ENCODE measurements at regions not wholly inside any gene's neighbourhood (a gene's known extent, or its start where the extent isn't known, plus 50 kb on each side); places are given as distances from the start of the nearest gene placed in this dataset.

DNA sequence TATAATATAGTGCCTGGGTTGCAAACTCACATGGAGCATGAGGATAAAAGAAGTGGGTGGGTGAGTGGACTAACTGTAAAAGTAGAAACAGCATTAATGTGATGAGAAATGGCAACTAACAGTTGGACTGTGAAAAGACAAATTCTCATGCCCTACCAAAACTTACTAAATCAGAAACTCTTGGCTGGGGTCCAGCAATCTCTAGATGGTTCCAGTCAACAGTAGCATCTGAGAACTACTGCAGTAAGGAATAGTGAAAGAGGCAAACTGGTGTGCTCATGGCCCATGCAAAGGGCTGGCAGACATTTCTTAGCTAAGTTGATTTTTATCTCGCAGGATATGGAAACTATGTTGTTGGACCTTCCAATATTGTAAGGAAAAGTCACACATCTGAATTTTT lies 150.3 kb downstream of the PIK3R1 start:
- H3K27ac ChIP-seq, result no peak overlapping the region
- no peak for TF ChIP-seq ZFX (IDR thresholded peaks at IDR 0.05; ENCODE audit: borderline replicate concordance)

DNA sequence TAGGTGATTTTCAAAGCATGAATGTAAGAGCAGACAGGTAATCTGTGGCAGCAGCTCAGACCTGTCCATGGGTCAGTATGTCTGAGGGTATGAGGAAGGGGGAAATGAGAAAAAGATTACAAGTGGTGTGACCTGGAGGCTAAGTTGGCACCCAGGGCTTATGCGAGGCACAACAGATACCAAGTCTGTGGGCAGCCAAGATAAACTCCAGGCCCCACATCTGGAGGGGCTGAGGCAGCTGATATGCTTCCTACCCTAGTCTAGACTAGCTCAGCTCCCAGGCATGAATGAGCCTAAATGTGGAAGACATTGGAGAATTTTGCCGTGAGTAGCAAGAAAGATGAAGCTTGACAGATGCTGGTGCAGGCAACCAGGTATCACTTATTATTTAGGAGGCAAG lies 151.7 kb downstream of the PIK3R1 start:
- H3K27ac ChIP-seq, result no peak overlapping the region
- TF ChIP-seq, protein P1, sequence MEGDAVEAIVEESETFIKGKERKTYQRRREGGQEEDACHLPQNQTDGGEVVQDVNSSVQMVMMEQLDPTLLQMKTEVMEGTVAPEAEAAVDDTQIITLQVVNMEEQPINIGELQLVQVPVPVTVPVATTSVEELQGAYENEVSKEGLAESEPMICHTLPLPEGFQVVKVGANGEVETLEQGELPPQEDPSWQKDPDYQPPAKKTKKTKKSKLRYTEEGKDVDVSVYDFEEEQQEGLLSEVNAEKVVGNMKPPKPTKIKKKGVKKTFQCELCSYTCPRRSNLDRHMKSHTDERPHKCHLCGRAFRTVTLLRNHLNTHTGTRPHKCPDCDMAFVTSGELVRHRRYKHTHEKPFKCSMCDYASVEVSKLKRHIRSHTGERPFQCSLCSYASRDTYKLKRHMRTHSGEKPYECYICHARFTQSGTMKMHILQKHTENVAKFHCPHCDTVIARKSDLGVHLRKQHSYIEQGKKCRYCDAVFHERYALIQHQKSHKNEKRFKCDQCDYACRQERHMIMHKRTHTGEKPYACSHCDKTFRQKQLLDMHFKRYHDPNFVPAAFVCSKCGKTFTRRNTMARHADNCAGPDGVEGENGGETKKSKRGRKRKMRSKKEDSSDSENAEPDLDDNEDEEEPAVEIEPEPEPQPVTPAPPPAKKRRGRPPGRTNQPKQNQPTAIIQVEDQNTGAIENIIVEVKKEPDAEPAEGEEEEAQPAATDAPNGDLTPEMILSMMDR (IDR thresholded peaks at IDR 0.05), result no peak
- no peak for TF ChIP-seq ZFX (IDR thresholded peaks at IDR 0.05; ENCODE audit: borderline replicate concordance)

DNA sequence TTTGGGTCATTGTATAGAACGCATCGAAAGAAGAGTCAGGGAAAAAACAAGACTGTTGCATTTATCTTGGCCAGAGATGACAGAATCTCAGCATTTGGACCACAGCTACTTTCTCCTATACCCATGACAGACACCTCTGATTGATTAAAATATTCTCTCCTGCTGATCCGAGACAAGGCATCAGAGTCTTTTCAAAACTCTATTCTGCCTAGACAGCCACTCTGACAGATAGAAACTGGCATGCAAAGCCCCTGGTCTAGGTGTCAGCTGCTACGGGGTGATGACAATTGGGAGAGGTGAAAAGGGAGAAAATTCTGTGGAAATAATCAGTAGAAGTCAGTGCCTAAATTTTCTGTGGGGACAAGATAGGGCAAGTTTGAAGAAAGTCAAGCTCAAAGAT lies 152.2 kb downstream of the PIK3R1 start:
- TF ChIP-seq, protein P1 (IDR thresholded peaks at IDR 0.05), result no peak
- no peak for TF ChIP-seq ZFX (IDR thresholded peaks at IDR 0.05; ENCODE audit: borderline replicate concordance)
- no peak overlapping the region for H3K27ac ChIP-seq

DNA sequence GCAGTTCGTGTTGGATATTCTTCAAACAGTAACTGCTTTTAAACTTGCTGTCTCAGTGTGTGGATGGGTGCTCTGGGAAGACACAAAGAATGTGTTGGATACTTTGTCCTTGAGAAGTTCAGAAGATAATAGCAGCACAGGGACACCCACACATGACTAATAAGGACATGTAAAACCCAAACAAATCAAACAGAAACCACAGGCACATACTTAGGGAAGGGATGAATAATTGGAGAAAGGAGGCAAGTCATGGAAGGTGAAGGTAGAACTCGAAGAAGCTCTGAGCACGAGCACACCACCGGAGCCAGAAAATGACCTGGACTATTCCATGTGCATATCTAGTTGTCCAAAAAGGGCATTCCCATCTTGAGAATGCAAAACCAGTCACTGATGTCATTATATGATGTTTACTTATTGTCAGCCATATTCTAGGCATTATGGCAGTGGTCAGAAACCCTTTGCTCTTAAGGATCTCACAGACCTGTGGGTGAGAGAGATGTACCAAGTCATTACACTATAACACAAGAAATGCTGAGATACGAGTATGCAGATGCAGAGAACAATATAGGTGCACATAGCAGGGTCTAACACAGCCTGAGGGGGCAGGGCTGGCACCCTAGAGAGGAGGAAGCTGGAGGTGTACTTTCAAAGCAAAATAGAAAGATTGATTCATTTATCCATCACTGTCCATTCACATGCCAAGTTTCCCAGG lies 152.9 kb downstream of the PIK3R1 start:
- H3K27ac ChIP-seq, result no peak overlapping the region
- TF ChIP-seq, protein P1 (IDR thresholded peaks at IDR 0.05), result no peak
- TF ChIP-seq ZFX (IDR thresholded peaks at IDR 0.05; ENCODE audit: borderline replicate concordance), result no peak

DNA sequence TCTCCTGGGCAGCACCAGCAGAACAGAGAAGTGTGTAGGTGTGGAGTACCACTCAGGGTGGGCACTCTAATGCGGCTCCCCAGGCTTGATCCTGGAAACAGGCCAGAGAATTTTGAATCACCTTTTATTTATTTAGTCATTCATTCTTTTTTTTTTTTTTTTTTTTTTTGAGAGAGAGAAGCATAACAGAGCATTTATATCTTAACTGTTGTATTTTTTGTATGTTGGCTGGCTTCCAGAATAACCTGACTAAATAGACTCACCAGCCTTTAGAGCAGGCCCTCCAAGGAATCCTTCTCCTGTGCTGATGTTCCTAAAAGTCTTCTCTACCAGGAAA lies 153.4 kb downstream of the PIK3R1 start:
- H3K27ac ChIP-seq, result no peak overlapping the region
- no peak for TF ChIP-seq ZFX (IDR thresholded peaks at IDR 0.05; ENCODE audit: borderline replicate concordance)
- TF ChIP-seq, protein P1 (IDR thresholded peaks at IDR 0.05), result no peak

DNA sequence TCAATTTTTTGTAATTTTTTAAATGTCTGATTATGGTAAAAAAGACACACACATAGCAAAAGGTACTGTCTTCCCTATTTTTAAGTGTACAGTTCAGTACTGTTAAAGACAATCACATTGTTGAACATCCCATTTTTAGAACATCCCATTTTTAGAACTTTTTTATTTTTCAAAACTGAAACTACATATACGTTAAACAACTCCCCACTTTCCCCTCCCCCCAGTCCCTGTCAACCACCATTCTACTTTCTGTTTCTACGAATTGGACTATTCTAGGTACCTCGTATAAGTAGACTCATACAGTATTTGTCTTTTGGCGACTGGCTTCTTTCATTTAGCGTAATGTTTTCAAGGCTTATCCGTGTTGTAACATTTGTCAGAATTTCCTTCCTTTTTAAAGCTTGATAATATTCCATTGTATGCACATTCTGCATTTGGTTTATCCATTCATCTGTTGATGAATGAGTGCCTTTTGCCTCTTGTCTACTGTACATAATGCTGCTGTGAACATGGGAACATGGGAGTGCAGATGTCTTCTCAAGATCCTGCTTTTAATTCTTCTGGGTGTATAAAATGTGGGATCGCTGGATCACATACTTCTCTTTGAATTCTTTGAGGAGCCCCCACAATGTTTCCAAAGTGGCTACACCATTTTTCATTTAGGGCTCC lies 154.0 kb downstream of the PIK3R1 start:
- H3K27ac ChIP-seq, result no peak overlapping the region
- no peak for TF ChIP-seq ZFX (IDR thresholded peaks at IDR 0.05; ENCODE audit: borderline replicate concordance)
- TF ChIP-seq, protein P1 (IDR thresholded peaks at IDR 0.05), result no peak

DNA sequence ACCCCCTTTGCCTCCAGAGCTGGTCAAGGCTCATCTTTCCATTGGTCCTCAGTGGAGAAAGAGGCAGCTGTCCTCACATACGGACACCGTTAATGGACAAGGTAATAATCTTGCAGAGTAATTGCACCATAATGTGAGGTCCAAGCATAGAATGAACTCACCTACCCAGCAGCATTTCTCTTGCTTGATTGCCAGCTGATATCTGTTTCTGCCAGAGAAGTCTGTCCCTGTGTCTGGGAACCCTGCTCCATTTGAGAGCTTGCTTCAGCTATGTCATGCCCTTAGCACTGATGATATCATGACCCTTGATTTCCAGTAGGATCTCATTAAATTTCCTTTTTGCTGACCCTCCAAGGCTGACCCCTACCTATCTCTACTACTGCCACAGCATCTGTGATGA lies 154.6 kb downstream of the PIK3R1 start:
- TF ChIP-seq, protein P1 (IDR thresholded peaks at IDR 0.05), result no peak
- TF ChIP-seq ZFX (IDR thresholded peaks at IDR 0.05; ENCODE audit: borderline replicate concordance), result no peak
- H3K27ac ChIP-seq, result no peak overlapping the region
